SH-SY5Y (cell line): ENCODE measurements at regions not wholly inside any gene's neighbourhood (a gene's known extent, or its start where the extent isn't known, plus 50 kb on each side); places are given as distances from the start of the nearest gene placed in this dataset.

ENCODE experiments used
- GATA2 ChIP-seq: IDR thresholded peaks from 2 replicates; pipeline ENCODE4 v1.6.1; 2011; ENCODE audit warnings: mild to moderate bottlenecking, low read depth, low read length
- GATA3 ChIP-seq: IDR thresholded peaks from 2 replicates; pipeline ENCODE4 v1.6.1; 2011; ENCODE audit warnings: low read depth, mild to moderate bottlenecking, low read length, moderate library complexity

DNA sequence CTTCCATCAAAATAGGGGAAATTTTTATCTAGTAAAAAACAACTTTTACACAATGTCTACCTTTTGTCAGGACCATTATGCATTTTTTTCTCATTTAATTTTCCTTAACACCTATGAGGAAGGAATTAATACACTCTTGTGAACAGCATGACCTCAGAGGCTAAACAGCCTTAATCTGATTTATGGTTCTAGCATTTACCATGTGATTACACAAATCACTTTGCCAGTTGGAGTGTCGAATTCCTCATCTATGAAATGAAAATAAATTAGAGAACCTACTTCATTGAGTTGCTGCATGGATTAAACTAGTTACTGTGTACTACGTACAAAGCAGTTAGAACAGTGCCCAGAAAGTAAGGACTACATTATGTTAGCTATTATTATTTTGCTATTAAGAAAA is 187.7 kb upstream of the MPDZ start:
- no peak for TF ChIP-seq GATA3
- no peak for TF ChIP-seq GATA2
